ENCODE measurements at regions not wholly inside any gene's neighbourhood (a gene's known extent, or its start where the extent isn't known, plus 50 kb on each side); places are given as distances from the start of the nearest gene placed in this dataset.

- dilution Hi-C loops (cut with HindIII; ENCODE audit: low sequenced_read_pairs, unreplicated experiment) (no loop called here), intact Hi-C loops (cut with micrococcal nuclease) (no loop called here), in situ Hi-C loops (cut with MboI; ENCODE audit: low sequenced_read_pairs) (no loop called here)
- H3K9me1 ChIP-seq (ENCODE audit: insufficient read depth, low read length), result no peaks in the 10 kb centered on the region
- H2BK20ac ChIP-seq (ENCODE audit: low read depth, low read length), result no peak overlapping the region
- 100% methylated on average over 1 of the region's 5 CpGs; no CpG with 5 or more reads in 1 of the 2 experiments for WGBS, 2 experiments (ENCODE audit: extremely low coverage in 2 of 2, insufficient read length in 1 of 2)
- no peak overlapping the region for H4K91ac ChIP-seq (ENCODE audit: insufficient read depth, low read depth, low read length)
- DNase-seq (no peak), ATAC-seq (ENCODE audit: low read depth) (no peak)
- POLR2A ChIA-PET (ENCODE audit: unreplicated experiment), result no interaction called here
- TF ChIP-seq, protein P1, sequence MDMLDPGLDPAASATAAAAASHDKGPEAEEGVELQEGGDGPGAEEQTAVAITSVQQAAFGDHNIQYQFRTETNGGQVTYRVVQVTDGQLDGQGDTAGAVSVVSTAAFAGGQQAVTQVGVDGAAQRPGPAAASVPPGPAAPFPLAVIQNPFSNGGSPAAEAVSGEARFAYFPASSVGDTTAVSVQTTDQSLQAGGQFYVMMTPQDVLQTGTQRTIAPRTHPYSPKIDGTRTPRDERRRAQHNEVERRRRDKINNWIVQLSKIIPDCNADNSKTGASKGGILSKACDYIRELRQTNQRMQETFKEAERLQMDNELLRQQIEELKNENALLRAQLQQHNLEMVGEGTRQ (IDR thresholded peaks at IDR 0.05; ENCODE audit: low read depth, low read length), result no peak
- TF ChIP-seq CEBPB (IDR thresholded peaks at IDR 0.05; ENCODE audit: low read depth, low read length) (no peak), RCOR1 (IDR thresholded peaks at IDR 0.05; ENCODE audit: insufficient replicate concordance, low read length) (no peak), NFE2L2 (IDR thresholded peaks at IDR 0.05; ENCODE audit: low read depth, low read length) (no peak), CHD1 (IDR thresholded peaks at IDR 0.05; ENCODE audit: low read depth, low read length) (no peak), MAFK (IDR thresholded peaks at IDR 0.05; ENCODE audit: low read depth, low read length) (no peak), BHLHE40 (IDR thresholded peaks at IDR 0.05; ENCODE audit: low read depth, low read length) (no peak), CTCF (conservative IDR thresholded peaks at IDR 0.05; ENCODE audit: low read depth, low read length) (no peak), RAD21 (IDR thresholded peaks at IDR 0.05; ENCODE audit: low read length) (no peak), POLR2A (IDR thresholded peaks at IDR 0.05; ENCODE audit: low read depth, low read length) (no peak), MAZ (IDR thresholded peaks at IDR 0.05; ENCODE audit: borderline replicate concordance, low read depth, low read length) (no peak), MXI1 (IDR thresholded peaks at IDR 0.05; ENCODE audit: borderline replicate concordance, low read depth, low read length) (no peak), FOS (IDR thresholded peaks at IDR 0.05; ENCODE audit: low read depth, low read length) (no peak), SMC3 (IDR thresholded peaks at IDR 0.05; ENCODE audit: low read depth, low read length) (no peak), RFX5 (IDR thresholded peaks at IDR 0.05; ENCODE audit: low read depth, low read length) (no peak)
- TF ChIP-seq, protein P2, sequence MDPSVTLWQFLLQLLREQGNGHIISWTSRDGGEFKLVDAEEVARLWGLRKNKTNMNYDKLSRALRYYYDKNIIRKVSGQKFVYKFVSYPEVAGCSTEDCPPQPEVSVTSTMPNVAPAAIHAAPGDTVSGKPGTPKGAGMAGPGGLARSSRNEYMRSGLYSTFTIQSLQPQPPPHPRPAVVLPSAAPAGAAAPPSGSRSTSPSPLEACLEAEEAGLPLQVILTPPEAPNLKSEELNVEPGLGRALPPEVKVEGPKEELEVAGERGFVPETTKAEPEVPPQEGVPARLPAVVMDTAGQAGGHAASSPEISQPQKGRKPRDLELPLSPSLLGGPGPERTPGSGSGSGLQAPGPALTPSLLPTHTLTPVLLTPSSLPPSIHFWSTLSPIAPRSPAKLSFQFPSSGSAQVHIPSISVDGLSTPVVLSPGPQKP (IDR thresholded peaks at IDR 0.05; ENCODE audit: borderline replicate concordance, low read depth, low read length), result no peak
- no peak overlapping the region for H2AK9ac ChIP-seq (replicated peaks; ENCODE audit: low read depth, low read length, poor library complexity)
- no peaks in the 10 kb centered on the region for H3K9me3 ChIP-seq (ENCODE audit: control insufficient read depth, insufficient read depth, low read length)
- H2BK15ac ChIP-seq (ENCODE audit: low read depth, low read length), result no peak overlapping the region
- H2BK5ac ChIP-seq (ENCODE audit: low read depth, low read length, poor library complexity, severe bottlenecking), result no peak overlapping the region
- H3K36me3 ChIP-seq (ENCODE audit: control insufficient read depth, insufficient read depth, low read length), result no peaks in the 10 kb centered on the region
- no peak overlapping the region for H3K56ac ChIP-seq (ENCODE audit: extremely low read depth, insufficient read depth, low read length)
- H2AFZ ChIP-seq (replicated peaks; ENCODE audit: low read length, poor library complexity), result no peak overlapping the region
- no peaks in the 10 kb centered on the region for H4K20me1 ChIP-seq (ENCODE audit: insufficient read depth, low read length)
- no peak overlapping the region for H3K18ac ChIP-seq (ENCODE audit: low read depth, low read length)
- CTCF ChIA-PET, result no interaction called here
- H3K27me3 ChIP-seq (ENCODE audit: control insufficient read depth, insufficient read depth, low read length), result no peaks in the 10 kb centered on the region
- no peak overlapping the region for H3K14ac ChIP-seq (replicated peaks; ENCODE audit: low read depth, low read length)
- H3K79me1 ChIP-seq (ENCODE audit: low read depth in 1 of 2, low read length in 2 of 2), result no peaks in the 10 kb centered on the region
- H4K8ac ChIP-seq (ENCODE audit: low read depth in 2 of 2, low read length in 2 of 2), result no peak overlapping the region
- no peak overlapping the region for H3K9ac ChIP-seq (ENCODE audit: low read depth, low read length)
- H3K4me2 ChIP-seq (ENCODE audit: low read depth, low read length), result no peak overlapping the region
- no peak overlapping the region for H2AK5ac ChIP-seq (ENCODE audit: low read depth, low read length)
- H3K4ac ChIP-seq (ENCODE audit: low read depth, low read length), result no peak overlapping the region
- H3K4me3 ChIP-seq (ENCODE audit: insufficient read depth, low read depth, low read length), result no peak overlapping the region
- no peak overlapping the region for H3K23ac ChIP-seq (ENCODE audit: low read depth, low read length)
- BruUV-seq (replicated peaks), result no TSS peak
- H3K27ac ChIP-seq (ENCODE audit: insufficient read depth, low read length), result no peak overlapping the region
- H3K4me1 ChIP-seq (ENCODE audit: control insufficient read depth, insufficient read depth, low read length), result no peaks in the 10 kb centered on the region
- H4K5ac ChIP-seq (ENCODE audit: low read depth, low read length), result no peak overlapping the region
- no peak overlapping the region for H2BK120ac ChIP-seq (ENCODE audit: low read depth, low read length)
These were observed 402.8 kb downstream of the FOXG1 start for GRCh38 chr14:29169408-29169807.

All from IMR-90 (cell line).